GM12891 (cell line): ENCODE measurements at regions not wholly inside any gene's neighbourhood (a gene's known extent, or its start where the extent isn't known, plus 50 kb on each side); places are given as distances from the start of the nearest gene placed in this dataset.

Experiments used
- PAX5 ChIP-seq: IDR thresholded peaks from 2 replicates; pipeline ENCODE4 v1.6.1; 2011; ENCODE audit warnings: low read length, moderate library complexity, mild to moderate bottlenecking; ENCODE audit not compliant: insufficient read depth, severe bottlenecking
- POLR2A ChIP-seq: IDR thresholded peaks from 2 replicates; pipeline ENCODE4 v1.6.1; 2011; ENCODE audit warnings: low read depth, low read length, control low read depth
- POLR2AphosphoS5 ChIP-seq: IDR thresholded peaks from 2 replicates; pipeline ENCODE4 v1.6.1; 2011; ENCODE audit warnings: low read depth, low read length, control low read depth
- POU2F2 ChIP-seq: IDR thresholded peaks from 2 replicates; pipeline ENCODE4 v1.6.1; 2011; ENCODE audit warnings: low read depth, mild to moderate bottlenecking, control low read depth, low read length, moderate library complexity
- SPI1 ChIP-seq: IDR thresholded peaks from 2 replicates; pipeline ENCODE4 v1.6.1; 2011; ENCODE audit warnings: low read depth, low read length, control low read depth
- TAF1 ChIP-seq: IDR thresholded peaks from 2 replicates; pipeline ENCODE4 v1.6.1; 2011; ENCODE audit warnings: low read depth, low read length, control low read depth

DNA sequence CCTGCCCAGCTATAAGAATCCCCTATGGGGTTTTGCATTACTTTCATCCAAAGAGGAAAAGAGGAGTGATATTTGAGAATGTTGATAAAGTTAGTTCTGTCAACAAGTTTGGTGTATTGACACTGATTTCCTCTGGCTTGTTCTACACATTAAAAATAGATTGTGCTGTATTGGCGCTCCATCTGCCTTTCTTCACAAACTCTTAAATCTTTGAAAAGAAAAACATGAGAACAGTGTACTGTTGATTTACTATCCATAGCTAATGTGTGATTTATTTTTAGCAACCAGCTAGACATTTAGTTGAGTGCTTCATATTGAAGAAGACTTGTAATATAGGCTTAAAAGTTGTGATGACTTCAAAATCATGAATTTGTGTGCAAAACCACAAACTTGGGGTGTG, 261.2 kb upstream of the ANKRD50 start:
- TF ChIP-seq POLR2A (no peak), POU2F2 (no peak), POLR2AphosphoS5 (no peak), TAF1 (no peak), SPI1 (no peak), PAX5 (no peak)
